ENCODE measurements at regions not wholly inside any gene's neighbourhood (a gene's known extent, or its start where the extent isn't known, plus 50 kb on each side); places are given as distances from the start of the nearest gene placed in this dataset.

DNA sequence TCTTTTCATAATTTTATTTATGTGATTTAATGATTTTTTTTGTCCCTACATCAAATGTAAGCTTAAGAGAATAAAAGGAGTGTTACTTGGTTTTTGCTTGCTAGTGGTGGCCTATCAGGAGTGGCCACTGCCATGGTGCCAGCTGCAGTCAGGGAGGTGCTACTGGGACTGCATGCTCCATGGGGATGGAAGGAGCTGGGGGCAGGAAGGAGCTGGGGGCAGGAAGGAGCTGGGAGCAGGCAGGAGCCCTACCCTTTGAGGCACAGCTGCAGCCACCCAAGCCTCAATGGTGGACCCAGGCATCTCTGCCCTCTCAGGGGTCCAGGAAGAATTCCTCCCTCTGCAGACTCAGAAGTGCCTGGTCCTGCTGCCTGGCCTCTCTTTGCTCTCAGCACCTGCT is 796.0 kb downstream of the SLC16A7 start:
- DNase-seq = no peak

- DNase-seq = no peak
Measured at GRCh38 chr12:60393093-60393492, 797.3 kb downstream of the SLC16A7 start.

DNA sequence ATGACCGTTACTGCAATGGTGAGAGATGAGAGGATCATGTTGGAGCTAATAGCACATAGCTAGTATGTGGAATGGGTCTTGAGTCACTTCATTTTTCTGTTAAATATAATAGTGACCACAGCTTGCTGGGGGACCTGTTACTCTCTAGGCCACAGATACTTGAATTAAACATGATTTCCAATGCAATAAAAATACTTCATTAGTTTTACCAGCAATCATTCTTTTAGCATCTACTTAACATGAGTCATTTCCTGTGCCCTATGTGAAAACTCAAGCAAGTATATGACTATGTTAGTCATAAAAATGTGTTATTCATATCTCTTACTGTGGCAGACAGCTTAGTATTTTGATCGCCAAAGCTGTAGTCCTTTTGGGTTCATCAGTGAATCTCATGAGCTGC is 798.8 kb downstream of the SLC16A7 start:
- DNase-seq = no peak

DNA sequence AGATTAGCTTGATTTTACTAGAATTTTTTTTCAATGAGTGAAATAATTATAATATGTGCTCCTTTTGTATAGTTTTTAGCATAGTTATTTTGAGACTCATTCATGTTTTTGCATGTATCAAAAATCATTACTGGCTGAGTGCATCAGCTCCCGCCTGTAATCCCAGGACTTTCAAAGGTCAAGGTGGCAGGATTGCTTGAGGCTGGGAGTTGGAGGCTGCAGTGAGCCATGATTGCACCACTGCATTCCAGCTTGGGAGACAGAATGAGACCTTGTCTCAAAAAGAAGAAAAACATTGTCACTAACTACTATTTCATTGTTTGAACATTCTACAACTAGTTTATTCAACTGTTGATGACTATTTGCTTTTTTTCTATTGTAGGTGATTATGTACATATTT is 802.7 kb downstream of the SLC16A7 start:
- DNase-seq = no peak

- DNase-seq = no peak
Measured at GRCh38 chr12:60399064-60399463, 803.2 kb downstream of the SLC16A7 start.

- DNase-seq = no peak
Measured at GRCh38 chr12:60402996-60403395, 807.2 kb downstream of the SLC16A7 start.

- DNase-seq = no peak
Measured at GRCh38 chr12:60415351-60415750, 819.5 kb downstream of the SLC16A7 start.

DNA sequence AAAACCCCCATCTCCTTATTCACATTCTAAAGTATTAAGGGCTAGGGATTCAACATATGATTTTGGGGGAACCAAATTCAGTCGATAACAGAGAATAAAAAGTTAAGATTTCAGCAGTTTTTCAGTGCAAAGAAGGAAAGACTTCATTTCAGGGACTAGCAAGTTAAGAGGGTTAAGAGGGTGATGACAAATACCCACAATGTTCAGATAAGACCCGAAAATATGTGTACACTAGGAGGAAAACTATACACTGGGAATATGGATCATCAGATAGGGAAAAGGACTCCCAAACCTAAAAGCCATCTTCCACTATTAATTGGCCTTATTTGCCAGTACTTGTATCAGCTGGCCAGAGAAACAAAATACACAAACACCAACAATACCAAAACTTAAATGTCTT is 824.2 kb downstream of the SLC16A7 start:
- no peak for DNase-seq

DNA sequence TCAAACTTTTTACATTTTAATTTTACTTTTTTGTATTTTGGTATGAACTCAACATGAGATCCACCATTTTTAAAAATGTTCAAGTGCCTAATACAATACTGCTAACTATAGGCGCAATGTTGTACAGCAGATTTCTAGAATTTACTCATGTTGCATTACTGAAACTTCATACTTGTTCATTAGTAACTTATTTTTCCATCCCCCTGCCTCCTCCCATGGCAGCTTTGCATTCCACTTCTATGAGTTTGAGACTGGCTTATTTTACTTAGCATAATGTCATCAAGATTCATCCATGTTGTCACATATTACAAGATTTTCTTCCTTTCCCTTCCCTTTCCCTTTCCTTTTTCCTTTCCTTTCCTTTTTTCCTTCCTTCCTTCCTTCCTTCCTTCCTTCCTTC is 825.9 kb downstream of the SLC16A7 start:
- DNase-seq = no peak

DNA sequence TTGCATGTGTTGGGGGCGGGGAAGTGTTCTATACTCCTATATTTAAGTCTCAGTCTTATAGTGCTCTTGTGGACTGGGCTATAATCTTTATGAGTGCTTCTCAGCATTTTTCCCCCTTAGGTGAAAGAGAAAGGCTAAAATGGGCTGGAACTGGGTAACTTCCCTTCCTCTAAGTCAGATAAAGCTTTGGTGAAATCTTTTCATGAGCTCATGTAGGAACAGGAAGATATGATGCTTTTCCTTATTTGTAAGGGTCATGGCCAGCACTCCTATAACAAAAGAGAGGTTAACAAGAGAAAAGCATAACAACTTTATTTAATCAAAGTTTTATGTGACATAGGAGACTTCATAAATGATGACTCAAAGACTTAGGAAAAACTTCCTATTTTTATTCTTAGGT is 841.5 kb downstream of the SLC16A7 start:
- no peak for DNase-seq

DNA sequence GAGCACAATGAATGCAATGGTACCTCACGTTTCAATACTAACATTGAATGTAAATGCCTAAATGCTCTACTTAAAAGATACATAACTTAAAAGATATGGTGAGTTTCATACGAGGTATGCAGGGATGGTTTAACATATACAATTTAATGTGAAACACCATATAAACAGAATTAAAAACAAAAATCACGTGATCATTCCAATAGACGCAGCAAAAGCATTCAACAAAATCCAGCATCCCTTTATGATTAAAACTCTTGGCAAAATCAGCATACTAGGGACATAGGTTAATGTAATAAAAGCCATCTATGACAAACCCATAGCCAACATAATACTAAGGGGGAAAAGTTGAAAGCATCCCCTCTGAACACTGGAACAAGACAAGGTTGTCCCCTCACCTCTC is 845.7 kb downstream of the SLC16A7 start:
- DNase-seq = no peak

DNA sequence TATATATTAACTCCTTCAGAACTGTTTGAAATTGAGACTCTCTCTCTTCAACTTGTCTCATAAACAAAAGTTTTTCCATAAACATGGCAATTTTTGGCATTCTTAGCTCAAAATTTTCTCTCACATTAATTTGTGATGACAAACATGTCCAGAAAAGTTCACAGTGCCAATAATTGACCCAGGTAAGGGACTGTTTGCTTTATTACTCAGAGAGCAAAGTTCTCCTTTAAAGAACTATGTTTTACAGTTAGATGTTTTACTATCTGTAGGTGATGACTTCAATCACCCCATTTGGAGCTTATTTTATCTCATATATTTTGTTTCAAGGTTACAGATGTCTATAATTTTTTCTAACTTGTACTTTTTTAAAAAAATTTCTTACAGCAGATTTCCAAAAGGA is 855.6 kb downstream of the SLC16A7 start:
- DNase-seq = no peak

DNA sequence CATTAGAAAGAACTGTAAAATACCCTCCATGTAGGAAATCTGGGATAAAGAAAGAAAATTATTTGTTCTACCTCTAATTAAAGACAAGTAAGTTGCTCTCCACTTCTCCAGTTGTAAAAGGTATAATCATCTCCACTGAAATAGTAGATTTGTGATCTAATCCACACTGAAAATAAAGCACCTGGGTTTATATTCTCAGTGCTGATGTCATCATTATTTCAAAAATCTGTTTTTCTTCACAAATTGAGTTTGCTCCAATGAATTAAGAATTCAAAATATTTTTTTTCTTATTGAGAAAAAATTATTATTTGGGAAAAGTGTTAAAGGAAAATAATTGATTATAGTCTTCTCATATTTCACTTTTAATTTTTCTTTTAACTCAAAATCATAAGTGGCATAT is 869.2 kb downstream of the SLC16A7 start:
- no peak for DNase-seq

- no peak for DNase-seq
Measured at GRCh38 chr12:60468546-60468945, 872.7 kb downstream of the SLC16A7 start.

- no peak for DNase-seq
Measured at GRCh38 chr12:60475825-60476224, 880.0 kb downstream of the SLC16A7 start.

DNA sequence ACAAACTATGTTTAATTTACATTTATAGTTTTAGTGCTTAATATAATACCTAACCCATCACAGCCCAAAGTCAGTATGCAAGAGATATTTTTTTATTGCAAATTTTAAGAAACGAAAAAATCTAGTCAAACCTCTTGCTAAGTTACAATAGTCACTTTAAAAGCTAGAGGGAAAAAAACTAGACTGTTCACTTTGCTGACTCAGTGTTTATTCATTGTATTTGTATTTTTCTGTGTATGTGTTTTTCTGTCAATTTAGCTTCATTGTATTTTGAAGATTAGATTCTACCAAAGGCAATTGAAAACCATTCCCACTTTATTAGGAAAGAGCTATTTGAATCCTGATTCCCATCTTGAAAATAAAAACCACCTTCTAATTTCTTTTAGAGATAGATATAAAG is 891.5 kb downstream of the SLC16A7 start:
- no peak for DNase-seq

- no peak for DNase-seq
Measured at GRCh38 chr12:60489071-60489470, 893.2 kb downstream of the SLC16A7 start.

DNA sequence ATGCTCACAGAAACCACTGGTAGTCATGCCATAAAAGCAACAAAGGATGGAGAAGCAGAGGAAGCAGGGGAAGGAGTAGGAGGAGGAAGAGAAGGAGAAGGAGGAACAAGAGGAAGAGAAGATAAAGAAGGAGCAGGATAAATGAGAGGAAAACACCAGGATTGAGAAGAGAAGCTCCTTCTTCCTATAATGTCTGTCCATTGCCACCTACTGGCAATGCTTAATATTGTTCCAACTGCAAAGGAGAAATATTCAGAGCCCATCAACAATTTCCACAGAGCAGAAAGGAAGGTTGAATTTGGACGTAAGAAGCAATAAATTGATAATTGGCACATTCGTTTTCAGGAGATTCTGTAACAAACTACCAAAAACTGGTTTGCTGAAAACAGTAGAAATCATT is 898.4 kb downstream of the SLC16A7 start:
- peak; percentile 38 for DNase-seq

DNA sequence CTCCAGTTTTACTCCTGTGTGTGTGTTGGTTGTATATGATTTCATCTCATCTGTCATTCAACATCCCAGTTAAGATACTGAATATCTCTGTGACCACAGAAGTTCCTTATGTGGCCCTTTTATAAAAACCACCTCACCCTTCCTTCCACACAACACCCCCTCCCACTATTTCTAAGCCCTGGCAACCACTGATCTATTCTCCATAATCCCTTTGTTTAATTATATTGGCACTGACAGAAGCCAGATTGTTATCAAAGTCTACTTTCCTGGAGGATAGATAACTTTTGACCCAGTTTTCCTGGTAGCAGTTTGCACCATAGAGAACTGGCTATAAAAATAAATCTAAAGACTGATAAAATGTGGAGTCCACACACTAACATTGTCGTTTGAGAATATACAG is 902.8 kb downstream of the SLC16A7 start:
- no peak for DNase-seq

- no peak for DNase-seq
Measured at GRCh38 chr12:60501124-60501729, 905.4 kb downstream of the SLC16A7 start.

DNA sequence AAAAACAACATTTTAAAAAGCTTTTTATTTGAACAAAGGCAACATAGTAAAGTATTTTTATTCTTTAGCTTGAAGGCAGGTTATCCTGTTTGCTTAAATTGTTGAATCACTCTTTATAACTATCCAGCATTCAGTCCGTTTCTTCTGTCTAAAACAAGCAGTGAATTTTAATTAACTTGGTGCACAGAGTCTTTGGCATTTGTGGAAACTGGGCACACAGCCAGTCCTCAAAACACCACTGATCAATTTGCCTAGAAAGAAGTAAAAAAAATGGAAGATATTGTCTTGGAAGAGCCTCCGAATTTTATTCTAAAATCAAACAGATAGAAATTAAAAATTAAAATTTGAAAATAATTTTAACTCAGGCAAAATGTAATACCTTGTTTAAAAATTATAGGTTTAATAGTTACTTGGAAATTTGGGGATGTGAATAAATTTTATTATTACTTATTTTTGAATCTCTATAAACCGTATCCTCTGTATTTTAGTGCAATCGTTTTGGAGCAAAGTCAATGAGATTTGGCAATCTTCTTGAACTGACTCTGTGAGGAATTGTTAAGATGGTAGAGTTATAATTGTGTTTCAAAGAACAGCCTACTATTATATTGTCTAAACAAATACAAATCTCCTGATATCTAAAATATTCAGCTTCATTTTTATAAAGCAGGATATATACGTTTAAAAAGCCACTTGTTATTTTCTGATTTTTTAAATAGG is 927.0 kb downstream of the SLC16A7 start:
- peak; percentile 59 for DNase-seq

DNA sequence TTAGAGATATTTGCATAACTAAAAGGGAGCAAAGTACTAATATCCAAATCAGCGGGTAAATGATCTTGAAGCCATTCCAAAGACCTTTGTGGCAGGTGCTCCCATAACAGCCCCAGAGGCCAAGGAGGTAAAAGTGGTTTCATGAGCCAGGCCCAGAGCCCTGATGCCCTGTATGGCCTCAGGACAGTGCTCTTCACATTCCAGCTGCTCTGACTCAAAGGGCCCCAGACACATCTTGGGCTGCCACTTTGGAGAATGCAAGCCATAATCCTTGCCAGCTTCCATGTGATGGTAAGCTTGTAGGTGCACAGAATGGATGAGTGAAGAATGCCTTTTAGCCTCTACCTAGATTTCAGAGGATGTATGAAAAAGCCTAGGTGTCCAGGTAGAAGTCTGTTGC is 933.4 kb downstream of the SLC16A7 start:
- DNase-seq = no peak

GRCh38 chr12:60529723-60530122 is 933.9 kb downstream of the SLC16A7 start:
- DNase-seq = no peak

- DNase-seq = no peak
Measured at GRCh38 chr12:60535363-60535762, 939.5 kb downstream of the SLC16A7 start.

GRCh38 chr12:60539592-60539991 is 943.8 kb downstream of the SLC16A7 start:
- no peak for DNase-seq
